HUDEP-2 (cell line): ENCODE measurements at regions not wholly inside any gene's neighbourhood (a gene's known extent, or its start where the extent isn't known, plus 50 kb on each side); places are given as distances from the start of the nearest gene placed in this dataset.

Source experiments
- DNase-seq, 76 experiments: peaks; one replicate each; lab custom pipeline; 2025; ENCODE audit not compliant: unreplicated experiment in 76 of 76; lab: John Stamatoyannopoulos, UW

DNA sequence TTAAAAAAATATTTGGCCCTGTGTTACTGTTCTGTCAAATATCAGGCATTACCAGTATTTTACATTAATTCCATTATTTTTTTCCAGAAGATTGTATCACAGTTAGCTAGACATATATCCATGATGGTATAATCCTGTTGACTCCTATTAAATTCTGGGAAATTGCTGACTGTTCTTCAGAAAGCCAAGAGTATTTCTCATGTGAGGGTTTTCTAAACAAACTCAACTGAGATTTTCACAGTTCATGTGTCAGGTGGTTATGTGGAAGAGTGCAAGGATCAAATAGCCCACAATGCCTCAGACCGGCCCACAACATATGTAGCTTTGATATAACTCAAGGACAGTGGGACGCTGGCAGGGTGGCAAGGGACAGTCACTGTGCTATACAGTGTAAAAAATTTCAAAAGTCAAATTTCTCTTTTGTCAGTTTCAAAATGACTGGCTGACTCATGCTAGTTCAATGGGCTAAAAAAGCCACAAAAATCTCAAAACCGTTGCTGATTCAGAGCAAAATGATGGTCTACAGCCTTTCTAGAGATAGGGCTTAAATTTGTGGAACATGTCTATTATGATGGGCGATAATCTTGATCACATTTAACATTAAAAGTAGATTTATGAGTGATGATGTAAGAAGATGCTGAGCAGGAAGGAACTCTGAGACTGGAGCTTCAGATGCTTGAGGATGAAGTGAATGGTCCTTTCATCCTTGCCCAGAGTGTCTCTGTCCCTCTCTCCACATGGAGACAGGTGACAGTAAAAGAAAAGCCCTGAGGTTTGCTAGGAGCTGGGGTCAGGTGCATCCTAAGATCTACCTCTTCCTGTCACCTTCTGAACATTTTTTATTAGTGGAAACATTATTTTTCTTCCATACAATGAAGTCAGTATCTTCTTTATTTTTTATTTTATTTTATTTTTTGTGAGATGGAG, 175.8 kb upstream of the PIEZO2 start:
- peak in 1 of 76 experiments; percentile 6 for DNase-seq

DNA sequence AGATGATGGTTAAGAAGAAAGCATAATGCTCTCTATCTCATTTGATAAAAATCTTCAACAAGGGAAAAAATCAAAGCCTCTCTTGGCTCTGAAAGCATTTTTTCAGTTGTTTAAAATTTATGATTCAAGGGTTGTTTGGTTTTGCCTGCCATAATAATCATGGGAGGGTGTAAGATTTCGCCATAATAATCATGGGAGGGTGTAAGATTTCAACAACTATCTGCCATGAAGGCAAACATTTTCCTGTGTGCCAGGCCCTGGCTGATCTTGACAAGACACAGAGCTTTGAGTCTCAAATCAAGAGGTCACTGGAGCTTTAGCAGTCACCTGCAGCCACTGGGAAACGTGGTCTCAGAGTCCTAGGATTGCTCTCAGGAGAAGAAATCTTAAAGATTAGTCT, 175.1 kb upstream of the PIEZO2 start:
- no peak for DNase-seq

DNA sequence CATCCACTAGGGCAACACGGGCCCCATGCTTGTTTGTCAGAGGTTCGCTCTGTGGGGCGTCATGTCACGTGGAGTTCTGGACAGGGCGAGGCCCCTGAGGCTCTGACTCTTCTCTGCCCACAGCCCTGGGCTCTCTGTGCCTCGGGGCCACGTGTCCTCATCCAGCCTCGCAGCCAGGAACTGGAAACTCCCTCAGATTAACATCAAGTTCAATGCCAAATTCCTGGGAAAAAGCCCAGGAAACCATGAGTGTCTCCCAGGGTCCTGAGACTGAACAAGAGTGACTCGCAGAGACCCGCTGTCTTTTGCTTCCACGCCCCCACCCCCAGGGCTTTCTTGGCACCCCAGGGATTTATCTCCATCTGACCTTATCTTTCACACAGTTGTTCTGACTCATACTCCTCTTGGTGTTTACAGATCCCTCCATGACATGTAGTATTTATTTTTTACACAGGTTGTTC, 174.0 kb upstream of the PIEZO2 start:
- DNase-seq: peak in 14 of 76 experiments; percentile 1 to 40 (median 10)

DNA sequence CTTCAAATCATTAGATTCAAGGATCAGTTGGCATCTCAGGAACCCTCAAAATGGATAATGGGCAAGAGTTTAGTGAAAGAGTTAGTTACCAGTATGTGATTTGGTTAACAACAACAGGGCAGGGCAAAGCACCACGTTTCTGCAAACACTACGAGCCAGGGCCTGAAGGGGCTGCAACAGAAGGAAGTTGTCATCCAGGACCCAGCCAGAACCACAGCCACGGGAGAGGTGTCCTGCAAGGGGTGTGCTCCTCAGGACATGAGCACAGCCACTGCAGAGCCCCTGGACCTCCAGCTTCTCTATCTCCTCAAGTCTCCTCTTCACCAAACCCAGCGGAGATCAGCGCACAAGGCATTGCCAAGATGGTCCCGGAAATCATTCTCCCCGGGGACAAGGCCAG, 173.3 kb upstream of the PIEZO2 start:
- DNase-seq: no peak

DNA sequence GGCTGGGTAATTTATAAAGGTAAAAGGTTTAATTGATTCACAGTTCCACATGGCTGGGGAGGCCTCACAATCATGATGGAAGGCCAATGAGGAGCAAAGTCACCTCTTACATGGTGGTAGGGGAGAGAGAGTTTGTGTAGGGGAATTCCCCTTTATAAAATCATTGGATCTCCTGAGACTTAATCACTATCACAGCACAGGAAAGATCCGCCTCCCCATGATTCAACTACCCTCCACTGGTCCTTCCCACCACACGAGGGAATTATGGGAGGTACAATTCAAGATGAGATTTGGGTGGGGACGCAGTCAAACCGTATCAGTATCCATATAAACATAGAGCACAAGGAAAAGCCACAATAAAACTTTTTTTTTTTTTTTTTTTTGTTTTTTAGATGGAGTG, 172.6 kb upstream of the PIEZO2 start:
- no peak for DNase-seq

DNA sequence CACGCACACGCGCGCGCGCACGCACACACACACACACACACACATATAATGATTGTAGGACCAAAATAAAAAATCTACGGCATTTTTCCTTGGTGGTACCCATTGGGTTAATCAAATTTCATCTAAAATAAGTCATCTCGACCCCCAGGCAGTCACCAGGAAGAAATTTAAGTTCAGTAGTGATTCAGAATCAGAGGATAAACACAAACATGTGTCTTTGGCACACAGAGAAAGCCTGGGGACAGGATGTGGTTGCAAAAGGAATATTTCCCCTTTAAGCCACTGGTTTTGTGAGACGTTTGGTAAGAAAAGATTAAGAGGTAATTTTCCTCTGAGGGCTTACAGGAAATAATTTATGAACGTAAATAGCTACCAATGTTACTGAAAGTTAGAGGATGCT, 171.6 kb upstream of the PIEZO2 start:
- DNase-seq: no peak

DNA sequence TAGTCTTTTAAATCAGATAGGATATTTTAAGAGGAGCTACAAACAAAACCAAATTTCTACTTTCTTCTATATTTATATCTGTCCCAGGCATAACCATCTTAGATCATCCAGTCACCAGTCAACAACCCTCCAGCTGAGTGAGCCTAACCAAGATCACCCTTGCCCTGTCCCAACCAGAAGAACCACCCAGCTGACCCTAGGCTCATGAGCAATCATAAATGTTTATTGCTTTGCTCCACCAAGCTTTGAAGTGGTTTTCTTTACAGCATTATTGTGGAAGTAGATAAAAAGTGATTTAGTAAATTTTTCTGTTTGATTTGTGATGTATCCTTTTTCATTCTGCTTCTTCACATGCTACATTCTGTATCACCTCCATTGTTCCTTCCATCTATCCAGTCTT, 167.2 kb upstream of the PIEZO2 start:
- no peak for DNase-seq

DNA sequence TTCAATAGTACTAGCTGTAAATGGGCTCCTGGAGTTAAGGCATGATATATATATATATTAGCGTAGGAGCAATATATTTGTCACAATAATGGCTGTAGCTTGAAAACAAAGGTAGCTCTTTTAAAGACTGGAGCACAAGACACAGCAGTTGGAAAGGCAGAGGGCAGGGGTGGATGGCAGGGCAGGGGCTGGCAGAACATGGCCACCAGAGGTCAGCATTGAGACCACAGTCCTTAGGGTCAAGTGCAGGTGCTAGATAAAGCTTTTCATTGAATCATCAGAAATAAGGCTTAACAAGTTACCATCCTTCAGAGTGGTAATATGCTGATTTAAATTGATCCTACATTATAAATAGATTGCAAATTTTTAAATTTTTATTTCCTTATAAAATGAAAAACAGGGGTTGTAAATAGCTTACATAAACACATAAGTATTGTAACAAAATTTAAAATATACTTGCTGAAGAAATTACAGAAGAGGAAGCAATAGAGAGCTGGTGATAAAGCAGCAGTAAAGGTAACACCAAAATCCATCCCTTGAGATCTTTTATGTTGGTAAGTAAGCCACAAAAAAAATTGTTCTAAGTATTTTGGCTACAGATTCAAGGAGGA, 161.2 kb upstream of the PIEZO2 start:
- peak in 37 of 76 experiments; percentile 0 to 63 (median 14) for DNase-seq

DNA sequence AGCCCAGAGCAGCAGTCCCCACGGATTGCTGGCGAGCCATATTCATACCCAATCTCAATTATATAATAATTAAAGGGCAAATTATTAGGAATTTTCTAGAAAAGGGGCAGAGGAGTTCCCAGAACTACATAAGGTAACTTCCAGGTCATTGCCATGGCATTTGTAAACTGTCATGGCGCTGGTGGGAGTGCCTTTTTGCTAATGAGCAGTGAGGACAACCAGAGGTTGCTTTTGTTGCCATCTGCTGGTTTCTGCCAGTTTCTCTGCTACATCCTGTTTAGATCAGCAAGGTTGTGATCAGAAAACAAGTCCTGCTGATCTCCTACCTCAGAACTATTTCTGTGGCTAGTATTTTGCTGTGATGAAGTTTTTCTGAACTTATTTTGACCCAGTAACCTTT, 159.8 kb upstream of the PIEZO2 start:
- DNase-seq: peak in 2 of 76 experiments; percentile 3 to 4

DNA sequence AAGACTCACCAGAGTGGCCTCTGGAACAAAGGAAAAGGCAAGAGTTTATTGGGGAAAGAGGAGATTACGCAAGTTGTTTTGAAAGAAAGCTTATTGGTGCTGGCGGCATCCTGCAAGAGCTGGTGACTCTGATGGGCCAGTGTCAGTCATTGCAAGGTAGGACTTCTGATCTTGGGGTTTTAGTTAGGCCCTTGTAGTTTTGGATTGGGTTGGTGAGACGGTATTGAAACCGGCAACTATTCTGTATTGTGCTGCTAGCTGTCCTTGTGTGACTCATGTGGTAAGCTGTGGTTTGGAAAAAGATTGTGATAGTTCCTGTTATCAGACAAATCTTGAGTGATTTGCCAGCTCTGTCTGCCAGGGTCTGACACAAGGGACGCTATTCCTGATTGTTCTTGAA, 159.1 kb upstream of the PIEZO2 start:
- DNase-seq: no peak

DNA sequence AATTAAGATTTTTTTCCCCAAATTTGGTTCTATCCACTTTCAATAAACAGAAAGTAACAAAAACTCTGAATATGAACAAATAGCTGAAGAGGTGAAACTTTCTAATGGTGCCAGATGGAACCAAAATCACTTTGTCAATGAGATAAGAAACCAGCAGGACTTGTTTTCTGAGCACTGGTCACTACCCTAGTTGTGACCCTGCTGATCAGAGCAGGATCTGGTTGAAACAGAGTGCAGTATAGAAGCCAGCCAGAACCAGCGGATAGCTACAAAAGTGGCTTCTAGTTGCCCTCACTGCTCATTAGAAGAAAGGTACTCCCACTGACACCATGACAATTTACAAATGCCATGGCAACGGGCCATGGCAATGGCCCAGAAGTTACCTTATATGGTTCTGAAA, 158.3 kb upstream of the PIEZO2 start:
- no peak for DNase-seq

DNA sequence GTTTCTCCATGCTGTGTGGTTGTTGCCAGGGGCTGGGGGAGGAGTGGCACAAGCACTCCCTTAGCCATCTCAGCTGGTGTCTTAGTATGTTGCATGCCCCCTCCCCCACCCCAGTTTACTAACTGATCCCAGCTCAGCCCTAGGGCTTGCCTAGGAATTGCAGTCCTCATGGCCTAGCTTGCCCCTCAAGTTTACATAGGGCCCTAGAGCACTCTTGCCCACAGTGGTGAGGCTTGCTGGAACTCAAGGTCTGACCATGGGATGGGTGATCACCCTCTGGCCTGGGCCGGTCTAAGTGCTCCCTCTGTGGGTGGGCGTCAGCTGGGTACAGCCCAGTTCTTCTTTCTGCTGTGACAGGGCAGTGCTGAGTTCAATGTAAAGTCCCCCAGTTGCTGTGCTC, 156.1 kb upstream of the PIEZO2 start:
- no peak for DNase-seq

DNA sequence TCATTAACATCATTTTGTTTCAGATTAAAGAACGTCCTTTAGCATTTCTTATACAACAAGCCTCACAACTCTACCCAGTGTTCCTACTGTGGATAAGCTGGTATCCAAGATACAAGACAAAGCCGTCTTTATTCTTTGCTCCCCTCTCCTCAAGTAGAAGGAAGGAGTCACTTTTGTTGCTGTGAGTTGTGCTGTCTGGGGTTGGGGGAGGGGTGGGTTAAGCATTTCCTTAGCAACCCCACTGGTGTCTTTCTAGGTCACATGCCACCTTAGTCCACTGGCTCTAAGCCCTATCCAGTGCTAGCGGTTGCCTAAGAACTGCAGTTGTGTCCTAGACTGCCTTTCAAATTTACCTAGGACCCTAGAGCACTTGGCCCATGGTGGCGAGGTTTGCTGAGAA, 155.6 kb upstream of the PIEZO2 start:
- DNase-seq: no peak

DNA sequence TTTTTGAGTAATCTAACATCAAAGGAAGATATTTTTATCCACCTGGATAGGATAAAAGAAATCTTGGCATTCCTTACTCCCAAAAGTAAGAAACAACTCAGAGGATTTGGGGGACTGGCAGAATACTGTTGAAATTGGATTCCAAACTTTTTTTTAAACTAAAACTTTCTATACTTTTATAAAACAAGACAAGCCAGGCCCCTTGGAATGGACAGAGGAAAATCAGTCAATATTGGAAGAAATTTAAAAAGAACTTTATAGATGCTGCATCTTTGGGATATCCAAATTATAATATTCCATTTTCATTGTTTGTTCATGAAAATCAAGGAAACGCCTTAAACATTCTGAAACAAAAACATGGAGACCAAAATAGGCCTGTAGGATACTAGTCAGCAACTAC, 147.6 kb upstream of the PIEZO2 start:
- DNase-seq: no peak

DNA sequence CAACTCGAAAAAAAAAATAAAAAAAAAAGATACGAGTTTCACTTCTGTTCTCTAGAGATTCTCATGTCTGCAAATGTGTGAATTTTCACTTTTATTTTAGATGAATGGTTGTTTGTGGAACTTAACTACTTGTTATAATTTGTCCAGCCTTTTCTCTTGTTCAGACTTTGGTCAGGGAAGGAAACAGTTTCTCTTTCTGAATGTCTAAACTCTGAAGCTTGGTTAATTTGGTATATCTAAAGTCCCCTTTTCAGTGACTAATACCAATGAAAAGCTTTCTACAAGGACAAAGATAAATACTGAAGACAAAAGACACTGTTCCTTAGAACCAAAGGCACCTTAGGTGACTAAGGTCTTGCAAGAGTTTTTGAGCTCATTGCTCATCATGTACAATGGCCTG, 144.4 kb upstream of the PIEZO2 start:
- DNase-seq: no peak

DNA sequence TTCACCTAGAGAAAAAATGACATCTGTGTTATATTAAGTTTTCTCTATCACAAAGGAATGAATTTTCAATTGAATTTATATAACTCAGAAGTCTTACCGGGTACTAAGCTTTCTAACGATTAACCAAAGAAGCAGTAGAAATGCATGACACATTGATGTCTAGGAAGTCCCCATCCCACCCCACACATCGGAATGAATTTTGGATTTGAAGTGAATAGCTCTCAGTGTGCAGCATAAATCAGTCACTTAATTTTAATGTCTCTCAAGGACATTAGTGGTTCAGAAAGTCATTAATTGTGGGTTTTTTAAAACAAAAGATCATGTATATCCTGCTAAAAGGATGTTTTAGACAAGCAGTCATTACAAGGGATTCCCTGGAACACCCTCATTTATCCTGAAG, 141.4 kb upstream of the PIEZO2 start:
- DNase-seq: no peak

DNA sequence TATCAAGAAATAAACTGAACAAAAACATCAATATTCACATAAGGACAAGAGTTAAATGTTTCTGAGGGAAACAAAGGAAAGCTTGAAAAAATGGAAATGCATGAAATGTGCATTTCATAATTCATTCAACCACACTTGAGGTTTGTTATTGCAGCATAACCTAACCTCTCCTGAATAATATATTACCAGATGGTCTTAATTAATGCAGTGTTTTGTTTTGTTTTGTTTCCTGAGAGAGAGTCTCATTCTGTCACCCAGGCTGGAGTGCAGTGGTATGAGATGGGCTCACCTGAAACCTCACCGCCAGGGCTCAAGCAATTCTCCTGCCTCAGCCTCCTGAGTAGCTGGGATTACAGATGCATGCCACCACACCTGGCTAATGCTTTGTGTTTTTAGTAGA, 139.9 kb upstream of the PIEZO2 start:
- no peak for DNase-seq

DNA sequence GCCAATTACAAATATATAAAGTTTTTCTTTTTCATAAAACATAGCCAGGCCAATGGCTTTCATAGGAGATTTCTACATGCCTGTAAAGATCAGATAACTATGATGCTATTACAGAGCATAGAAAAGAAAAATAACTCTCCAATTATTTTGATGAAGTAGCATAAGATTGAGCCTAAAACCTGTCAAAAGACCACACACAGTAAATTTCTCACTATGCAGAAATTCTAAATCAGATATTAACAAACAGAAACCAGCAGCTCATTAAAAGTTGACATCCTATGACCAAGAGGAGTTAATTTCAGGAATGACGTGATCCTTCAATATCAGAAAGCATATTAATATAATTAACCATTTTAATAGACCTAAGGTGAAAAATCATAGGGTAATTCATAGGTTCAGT, 139.0 kb upstream of the PIEZO2 start:
- DNase-seq: no peak

DNA sequence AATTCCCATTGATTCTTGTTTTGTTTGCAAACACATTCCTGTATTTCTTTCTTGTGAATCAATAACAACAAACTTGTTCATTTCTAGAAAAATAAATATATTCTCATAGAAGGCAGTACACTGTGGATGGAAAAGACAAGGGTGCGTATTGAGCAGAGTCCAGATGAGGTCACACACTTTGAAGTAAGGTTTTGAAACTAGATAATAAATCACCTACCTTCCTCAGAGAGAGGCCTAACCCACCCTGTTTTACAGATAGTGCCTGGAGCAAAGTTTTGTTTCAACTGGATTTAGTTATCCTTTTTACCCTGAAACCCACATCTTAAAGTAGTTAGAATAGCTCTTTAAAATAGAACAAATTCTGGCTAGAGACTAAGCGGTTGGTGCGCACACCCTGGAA, 137.1 kb upstream of the PIEZO2 start:
- no peak for DNase-seq

DNA sequence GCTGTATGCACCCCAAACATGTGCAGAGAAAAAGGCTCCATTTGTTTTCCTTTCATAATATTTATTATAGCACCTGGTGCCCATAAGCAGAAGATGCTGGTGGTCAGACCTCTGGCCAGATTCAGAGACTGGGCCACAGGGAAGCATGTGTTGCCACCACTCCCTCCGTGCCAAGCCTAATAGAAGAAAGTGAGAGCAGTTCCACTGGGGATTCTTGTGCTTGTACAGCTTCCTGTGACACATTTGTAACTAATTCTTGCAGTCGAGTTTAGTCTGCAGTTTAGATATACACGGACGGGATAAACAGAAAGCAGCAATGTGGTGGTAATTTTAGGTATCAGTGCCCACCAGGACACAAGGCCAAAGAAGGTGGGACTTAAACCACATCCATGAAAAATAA, 135.4 kb upstream of the PIEZO2 start:
- no peak for DNase-seq

DNA sequence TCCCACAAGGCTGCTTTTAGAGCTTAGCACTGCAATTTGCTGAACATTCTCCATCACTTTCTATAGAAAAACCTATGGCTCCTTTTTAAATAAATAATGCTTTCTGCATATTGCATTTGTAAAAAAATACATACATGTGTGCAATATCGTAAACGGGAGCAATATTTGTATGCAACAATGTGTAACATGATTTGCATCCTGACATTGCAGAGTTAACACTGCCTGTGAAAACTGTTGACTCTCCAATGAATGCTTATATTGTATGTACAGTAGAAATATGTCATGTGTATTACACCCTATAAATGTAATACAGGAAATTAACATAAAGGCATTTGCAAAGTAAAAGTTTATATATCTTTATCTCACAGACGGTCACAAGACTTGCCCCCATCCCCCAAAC, 135.0 kb upstream of the PIEZO2 start:
- no peak for DNase-seq

DNA sequence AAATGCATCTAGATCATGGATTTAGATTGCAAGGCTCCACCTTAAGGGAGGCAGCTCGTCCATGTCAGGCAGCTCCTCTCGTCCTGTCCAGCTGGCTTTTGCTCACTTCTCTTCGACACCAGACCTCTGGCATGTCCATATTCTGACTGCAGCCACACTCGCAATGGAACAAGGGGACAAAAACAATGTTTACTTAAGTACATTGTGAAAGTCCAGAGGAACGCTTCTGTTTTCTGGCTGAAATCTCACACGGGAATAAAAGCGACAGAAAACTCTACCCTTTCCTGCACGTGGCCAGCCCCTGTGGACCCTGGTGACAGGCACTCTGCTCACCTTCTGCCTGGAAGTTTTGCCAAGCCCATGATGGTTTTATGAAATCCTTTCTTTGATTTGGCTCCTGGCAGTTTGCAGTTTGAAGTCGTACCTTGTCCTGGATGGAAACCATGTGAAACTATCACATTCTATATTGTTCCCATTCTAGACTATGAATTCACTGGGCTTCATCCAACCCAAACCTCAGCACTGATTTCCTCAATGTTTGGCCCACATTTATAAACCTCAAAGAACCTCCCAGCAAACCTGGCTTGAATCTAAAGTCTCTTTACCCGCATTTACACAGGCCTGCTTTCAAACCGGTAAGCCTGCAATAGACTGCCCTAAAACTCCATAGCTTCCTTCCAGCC, 134.3 kb upstream of the PIEZO2 start:
- no peak for DNase-seq
